ENCODE measurements at regions not wholly inside any gene's neighbourhood (a gene's known extent, or its start where the extent isn't known, plus 50 kb on each side); places are given as distances from the start of the nearest gene placed in this dataset.

- H4K5ac ChIP-seq (ENCODE audit: insufficient read length, low read depth, low read length) = no peak overlapping the region
- H2AK5ac ChIP-seq (ENCODE audit: insufficient read length, low read length) = no peak overlapping the region
- WGBS (ENCODE audit: extremely low coverage, insufficient read length, low lambda C conversion rate) = no CpG with 5 or more reads among the region's 4 CpGs
- Mint-ChIP-seq H3K27ac (no peak overlapping the region), H3K4me1 (peaks cover 5 to 6% of the 10 kb centered on the region in 2 experiments; a peak in 3 of 4 replicates), H3K36me3 (ENCODE audit: insufficient read depth in 1 of 3, low read depth in 3 of 3) (no peaks in the 10 kb centered on the region), H3K9me3 (no peaks in the 10 kb centered on the region), H3K27me3 (ENCODE audit: low read depth) (no peaks in the 10 kb centered on the region), H3K4me3 (no peak overlapping the region)
- no peak for DNase-seq
- no peak overlapping the region for H4K91ac ChIP-seq (ENCODE audit: insufficient read length, low read depth, low read length)
- no peaks in the 10 kb centered on the region for H3K27me3 ChIP-seq (ENCODE audit: insufficient read depth, low read length)
- H3K4me2 ChIP-seq (ENCODE audit: insufficient read depth, insufficient read length, low read length) = no peak overlapping the region
- no peaks in the 10 kb centered on the region for H3K4me1 ChIP-seq (ENCODE audit: insufficient read depth, low read length)
- no peak overlapping the region for H2BK5ac ChIP-seq (ENCODE audit: insufficient read length, low read length)
- H3K79me2 ChIP-seq (ENCODE audit: insufficient read depth, low read length) = no peaks in the 10 kb centered on the region
- H3T11ph ChIP-seq (ENCODE audit: low read length) = no peak overlapping the region
- no peaks in the 10 kb centered on the region for H4K20me1 ChIP-seq (ENCODE audit: control insufficient read depth, insufficient read depth, insufficient read length)
- no peak overlapping the region for H3K18ac ChIP-seq (ENCODE audit: insufficient read length, low read depth, low read length)
- H3K9me3 ChIP-seq (ENCODE audit: control insufficient read depth, low read depth, low read length) = no peaks in the 10 kb centered on the region
- H2BK15ac ChIP-seq (ENCODE audit: low read depth, low read length) = no peak overlapping the region
- H2BK120ac ChIP-seq (ENCODE audit: low read depth, low read length, poor library complexity, severe bottlenecking) = no peak overlapping the region
- H3K56ac ChIP-seq (ENCODE audit: insufficient read length, low read depth, low read length) = no peak overlapping the region
- H4K8ac ChIP-seq (replicated peaks; ENCODE audit: insufficient read length, low read depth, low read length) = no peak overlapping the region
- no peak overlapping the region for H2BK20ac ChIP-seq (ENCODE audit: low read depth, low read length, poor library complexity, severe bottlenecking)
- H3K14ac ChIP-seq (ENCODE audit: insufficient read depth, low read length) = no peak overlapping the region
- TF ChIP-seq CTCF (conservative IDR thresholded peaks at IDR 0.05) = no peak
- H3K4ac ChIP-seq (ENCODE audit: low read depth, low read length) = no peak overlapping the region
- H3K79me1 ChIP-seq (ENCODE audit: insufficient read depth, low read depth, low read length, poor library complexity, severe bottlenecking) = no peaks in the 10 kb centered on the region
- no peaks in the 10 kb centered on the region for H3K23me2 ChIP-seq (ENCODE audit: insufficient read length, low read depth, low read length, poor library complexity, severe bottlenecking)
- H3K9ac ChIP-seq (ENCODE audit: extremely low read depth, insufficient read length, low read length) = no peak overlapping the region
- H2BK12ac ChIP-seq (ENCODE audit: insufficient read length, low read depth, low read length) = no peak overlapping the region
- H3K27ac ChIP-seq (ENCODE audit: insufficient read length, low read depth, low read length) = no peak overlapping the region
- H2AFZ ChIP-seq (ENCODE audit: low read length) = no peak overlapping the region
- no peak overlapping the region for H3K23ac ChIP-seq (ENCODE audit: insufficient read length, low read depth, low read length)
Observed at GRCh38 chr2:18403921-18404522, 156.4 kb downstream of the RDH14 start.
